ENCODE measurements at regions not wholly inside any gene's neighbourhood (a gene's known extent, or its start where the extent isn't known, plus 50 kb on each side); places are given as distances from the start of the nearest gene placed in this dataset.

DNA sequence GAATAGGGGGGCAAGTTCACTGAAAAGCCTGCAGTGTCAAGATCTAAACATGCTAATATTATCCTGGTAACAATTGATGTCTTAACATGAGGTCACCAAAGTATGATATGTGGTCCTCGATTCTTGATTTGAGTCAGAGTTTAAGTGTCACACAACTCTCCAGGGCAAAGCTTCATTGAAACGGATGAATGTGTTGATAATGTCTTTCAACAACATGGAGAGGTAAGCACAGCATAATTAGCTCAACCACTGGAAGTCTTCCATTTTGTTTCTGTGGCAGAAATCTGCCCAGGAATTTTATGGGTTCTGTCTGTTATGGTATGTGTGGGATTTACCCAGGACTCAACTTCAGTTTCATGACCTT lies 591.5 kb downstream of the ZNF385D start:
- DNase-seq (ENCODE audit: low read depth), result no peak
- no peak for TF ChIP-seq POLR2A (IDR thresholded peaks at IDR 0.05; ENCODE audit: extremely low read depth, insufficient read length)
- no peak for TF ChIP-seq MYC (IDR thresholded peaks at IDR 0.05; ENCODE audit: low read depth, low read length)
- TF ChIP-seq, protein P1, sequence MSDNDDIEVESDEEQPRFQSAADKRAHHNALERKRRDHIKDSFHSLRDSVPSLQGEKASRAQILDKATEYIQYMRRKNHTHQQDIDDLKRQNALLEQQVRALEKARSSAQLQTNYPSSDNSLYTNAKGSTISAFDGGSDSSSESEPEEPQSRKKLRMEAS (IDR thresholded peaks at IDR 0.05; ENCODE audit: low read depth, low read length), result no peak
- TF ChIP-seq, protein P2, sequence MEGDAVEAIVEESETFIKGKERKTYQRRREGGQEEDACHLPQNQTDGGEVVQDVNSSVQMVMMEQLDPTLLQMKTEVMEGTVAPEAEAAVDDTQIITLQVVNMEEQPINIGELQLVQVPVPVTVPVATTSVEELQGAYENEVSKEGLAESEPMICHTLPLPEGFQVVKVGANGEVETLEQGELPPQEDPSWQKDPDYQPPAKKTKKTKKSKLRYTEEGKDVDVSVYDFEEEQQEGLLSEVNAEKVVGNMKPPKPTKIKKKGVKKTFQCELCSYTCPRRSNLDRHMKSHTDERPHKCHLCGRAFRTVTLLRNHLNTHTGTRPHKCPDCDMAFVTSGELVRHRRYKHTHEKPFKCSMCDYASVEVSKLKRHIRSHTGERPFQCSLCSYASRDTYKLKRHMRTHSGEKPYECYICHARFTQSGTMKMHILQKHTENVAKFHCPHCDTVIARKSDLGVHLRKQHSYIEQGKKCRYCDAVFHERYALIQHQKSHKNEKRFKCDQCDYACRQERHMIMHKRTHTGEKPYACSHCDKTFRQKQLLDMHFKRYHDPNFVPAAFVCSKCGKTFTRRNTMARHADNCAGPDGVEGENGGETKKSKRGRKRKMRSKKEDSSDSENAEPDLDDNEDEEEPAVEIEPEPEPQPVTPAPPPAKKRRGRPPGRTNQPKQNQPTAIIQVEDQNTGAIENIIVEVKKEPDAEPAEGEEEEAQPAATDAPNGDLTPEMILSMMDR (IDR thresholded peaks at IDR 0.05; ENCODE audit: low read depth, low read length), result no peak
- no peak overlapping the region for H3K4me3 ChIP-seq (ENCODE audit: low read depth, low read length)

GRCh38 chr3:21158861-21159542 lies 592.0 kb downstream of the ZNF385D start:
- no peak overlapping the region for H3K4me3 ChIP-seq (ENCODE audit: low read depth, low read length)
- TF ChIP-seq, protein P1 (IDR thresholded peaks at IDR 0.05; ENCODE audit: low read depth, low read length), result no peak
- no peak for TF ChIP-seq MYC (IDR thresholded peaks at IDR 0.05; ENCODE audit: low read depth, low read length)
- TF ChIP-seq POLR2A (IDR thresholded peaks at IDR 0.05; ENCODE audit: extremely low read depth, insufficient read length), result no peak
- TF ChIP-seq, protein P2 (IDR thresholded peaks at IDR 0.05; ENCODE audit: low read depth, low read length), result no peak
- DNase-seq (ENCODE audit: low read depth), result no peak

DNA sequence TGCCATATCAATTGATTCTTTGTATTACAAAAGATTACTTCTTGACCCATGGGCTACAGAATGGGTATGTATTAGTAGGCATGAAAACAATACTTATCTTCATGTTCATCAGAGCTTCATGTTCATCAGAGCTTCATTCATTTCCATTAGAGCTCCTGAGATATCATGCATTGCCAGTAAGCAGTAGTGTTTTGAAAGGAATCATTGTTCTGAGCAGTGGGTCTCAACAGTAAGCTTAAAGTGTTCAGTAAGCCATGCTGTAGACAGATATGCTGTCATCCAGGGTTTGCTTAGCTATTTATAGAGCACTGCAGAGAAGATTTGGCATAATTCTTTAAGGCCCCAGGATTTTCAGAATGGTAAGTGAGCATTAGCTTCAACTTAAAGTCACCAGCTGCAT lies 596.1 kb downstream of the ZNF385D start:
- no peak overlapping the region for H3K4me3 ChIP-seq (ENCODE audit: low read depth, low read length)
- TF ChIP-seq, protein P1 (IDR thresholded peaks at IDR 0.05; ENCODE audit: low read depth, low read length), result no peak
- TF ChIP-seq POLR2A (IDR thresholded peaks at IDR 0.05; ENCODE audit: extremely low read depth, insufficient read length), result no peak
- TF ChIP-seq, protein P2 (IDR thresholded peaks at IDR 0.05; ENCODE audit: low read depth, low read length), result no peak
- TF ChIP-seq MYC (IDR thresholded peaks at IDR 0.05; ENCODE audit: low read depth, low read length), result no peak
- DNase-seq (ENCODE audit: low read depth), result no peak

DNA sequence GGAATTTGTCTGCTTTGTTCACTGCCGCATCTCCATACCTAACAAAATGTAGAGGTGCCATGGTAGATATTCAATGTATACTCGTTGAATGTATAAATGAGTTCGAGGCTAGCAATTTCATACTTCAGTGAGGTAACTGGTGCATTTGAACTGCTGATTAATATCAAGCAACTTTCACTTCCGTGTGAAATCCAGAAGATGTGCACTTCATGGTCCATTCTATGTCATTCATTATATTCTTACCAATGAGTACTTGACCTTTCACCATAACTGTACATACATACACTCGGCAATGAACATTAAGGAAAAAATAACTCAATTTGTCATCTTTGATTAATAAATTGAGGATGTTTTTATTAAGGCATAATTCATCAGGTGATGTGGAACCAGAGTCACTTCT lies 598.5 kb downstream of the ZNF385D start:
- TF ChIP-seq, protein P1 (IDR thresholded peaks at IDR 0.05; ENCODE audit: low read depth, low read length), result no peak
- TF ChIP-seq MYC (IDR thresholded peaks at IDR 0.05; ENCODE audit: low read depth, low read length), result no peak
- TF ChIP-seq POLR2A (IDR thresholded peaks at IDR 0.05; ENCODE audit: extremely low read depth, insufficient read length), result no peak
- TF ChIP-seq, protein P2 (IDR thresholded peaks at IDR 0.05; ENCODE audit: low read depth, low read length), result no peak
- DNase-seq (ENCODE audit: low read depth), result no peak
- H3K4me3 ChIP-seq (ENCODE audit: low read depth, low read length), result no peak overlapping the region

GRCh38 chr3:21142949-21143348 lies 608.1 kb downstream of the ZNF385D start:
- no peak overlapping the region for H3K4me3 ChIP-seq (ENCODE audit: low read depth, low read length)
- DNase-seq (ENCODE audit: low read depth), result no peak
- TF ChIP-seq POLR2A (IDR thresholded peaks at IDR 0.05; ENCODE audit: extremely low read depth, insufficient read length) (no peak), MYC (IDR thresholded peaks at IDR 0.05; ENCODE audit: low read depth, low read length) (no peak)
- TF ChIP-seq, protein P1 (IDR thresholded peaks at IDR 0.05; ENCODE audit: low read depth, low read length), result no peak
- TF ChIP-seq, protein P2 (IDR thresholded peaks at IDR 0.05; ENCODE audit: low read depth, low read length), result no peak

Data from NB4 (cell line).